Left lung (tissue), 4 donors: ENCODE measurements at regions not wholly inside any gene's neighbourhood (a gene's known extent, or its start where the extent isn't known, plus 50 kb on each side); places are given as distances from the start of the nearest gene placed in this dataset.

Experiments
- ATAC-seq: fragments of 200-7000 bp; cut with Tn5 transposase; one replicate; pipeline ENCODE4 v1.9.1; 2020; ENCODE audit warnings: moderate library complexity
- DNase-seq, 4 donors: peaks; one replicate each; pipeline ENCODE4 v3.0.0-alpha.2; 2013 to 2020
- H3K27ac ChIP-seq, 2 donors: fragments of 200-600 bp; sonication (generic) in 1 of 2; one replicate each; pipeline versions ENCODE4 v1.5.0 to v1.8.0; 2020 to 2021
- H3K27me3 ChIP-seq, 2 donors: fragments of 200-600 bp; sonication (generic) in 1 of 2; one replicate each; pipeline versions ENCODE4 v1.5.0 to v1.8.0; 2020 to 2021
- H3K36me3 ChIP-seq, 2 donors: fragments of 200-600 bp; sonication (generic) in 1 of 2; one replicate each; pipeline versions ENCODE4 v1.5.0 to v1.8.0; 2020 to 2021
- H3K4me1 ChIP-seq, 2 donors: fragments of 200-600 bp; one replicate each; pipeline ENCODE4 v1.8.0; 2021
- H3K4me3 ChIP-seq, 2 donors: fragments of 200-600 bp; sonication (generic) in 1 of 2; one replicate each; pipeline versions ENCODE4 v1.5.0 to v1.8.0; 2020 to 2021; ENCODE audit warnings: mild to moderate bottlenecking in 1 of 2
- H3K9me3 ChIP-seq, 2 donors: fragments of 200-600 bp; sonication (generic) in 1 of 2; one replicate each; pipeline versions ENCODE4 v1.5.0 to v1.8.0; 2020 to 2021
- CTCF ChIP-seq, 2 donors: fragments of 200-600 bp; sonication (generic) in 1 of 2; IDR thresholded peaks; one replicate each; pipeline versions ENCODE4 v1.5.0 to v1.8.0; 2021; ENCODE audit warnings: antibody characterized with exemption in 2 of 2
- intact Hi-C, 2 donors: fragments of 100-400 bp; cut with DNase I; formaldehyde crosslinking; loops; one replicate each; pipeline versions ENCODE4 v1.11.2 to v1.14.2; 2022
- donor health status: DM: no; HTN: yes; CAD: no.
- donor health status: DM: no; HTN: no; CAD: no.

GRCh38 chr14:99326041-99326710 is 54.2 kb upstream of the BCL11B start:
- ATAC-seq (no peak), DNase-seq (no peak)
- TF ChIP-seq CTCF (IDR thresholded peaks at IDR 0.05): no peak
- H3K36me3 ChIP-seq: no peaks in the 10 kb centered on the region
- intact Hi-C loops: no loop called here
- no peak overlapping the region for H3K4me3 ChIP-seq
- peaks cover 0 to 49% of the 10 kb centered on the region in 2 donors for H3K27me3 ChIP-seq
- H3K9me3 ChIP-seq: no peaks in the 10 kb centered on the region
- H3K27ac ChIP-seq: no peak overlapping the region
- H3K4me1 ChIP-seq: no peaks in the 10 kb centered on the region

- Histone ChIP-seq H3K4me3 (no peak overlapping the region), H3K27ac (no peak overlapping the region), H3K9me3 (no peaks in the 10 kb centered on the region), H3K36me3 (no peaks in the 10 kb centered on the region), H3K27me3 (peaks cover 0 to 49% of the 10 kb centered on the region in 2 donors), H3K4me1 (no peaks in the 10 kb centered on the region)
- ATAC-seq (no peak), DNase-seq (no peak)
- TF ChIP-seq CTCF (IDR thresholded peaks at IDR 0.05): no peak
- intact Hi-C loops: no loop called here
These were observed 53.6 kb upstream of the BCL11B start for GRCh38 chr14:99325591-99325990.

- peaks cover 0 to 49% of the 10 kb centered on the region in 2 donors for H3K27me3 ChIP-seq
- no peaks in the 10 kb centered on the region for H3K9me3 ChIP-seq
- intact Hi-C loops: no loop called here
- no peak overlapping the region for H3K4me3 ChIP-seq
- H3K4me1 ChIP-seq: no peaks in the 10 kb centered on the region
- no peak overlapping the region for H3K27ac ChIP-seq
- no peaks in the 10 kb centered on the region for H3K36me3 ChIP-seq
- no peak for DNase-seq
- TF ChIP-seq CTCF (IDR thresholded peaks at IDR 0.05): no peak
- ATAC-seq: no peak
These were observed 53.0 kb upstream of the BCL11B start for GRCh38 chr14:99325016-99325415.

GRCh38 chr14:99324291-99324690 is 52.3 kb upstream of the BCL11B start:
- Histone ChIP-seq H3K27me3 (peaks cover 0 to 53% of the 10 kb centered on the region in 2 donors), H3K4me1 (no peaks in the 10 kb centered on the region), H3K36me3 (no peaks in the 10 kb centered on the region), H3K4me3 (no peak overlapping the region), H3K9me3 (no peaks in the 10 kb centered on the region), H3K27ac (no peak overlapping the region)
- DNase-seq: no peak
- no peak for ATAC-seq
- no peak for TF ChIP-seq CTCF (IDR thresholded peaks at IDR 0.05)
- intact Hi-C loops: no loop called here

- ATAC-seq: no peak
- intact Hi-C loops: no loop called here
- no peaks in the 10 kb centered on the region for H3K9me3 ChIP-seq
- no peak for TF ChIP-seq CTCF (IDR thresholded peaks at IDR 0.05)
- no peaks in the 10 kb centered on the region for H3K36me3 ChIP-seq
- H3K27ac ChIP-seq: no peak overlapping the region
- DNase-seq: no peak
- H3K27me3 ChIP-seq: peaks cover 0 to 51% of the 10 kb centered on the region in 2 donors
- no peak overlapping the region for H3K4me3 ChIP-seq
- no peaks in the 10 kb centered on the region for H3K4me1 ChIP-seq
These were observed 51.7 kb upstream of the BCL11B start for GRCh38 chr14:99323603-99324185.
